HG03064 (cell line): ENCODE measurements at regions not wholly inside any gene's neighbourhood (a gene's known extent, or its start where the extent isn't known, plus 50 kb on each side); places are given as distances from the start of the nearest gene placed in this dataset.
"Not testable (repeated sequence)": the region's sequence is repeated elsewhere in the genome, so short reads cannot be mapped to it uniquely, and the experiment has no call there.

ENCODE experiments used
- ATAC-seq: cut with Tn5 transposase; IDR thresholded peaks from one replicate; pipeline ENCODE4 v1.9.1; 2021; ENCODE audit warnings: low read depth; ENCODE audit not compliant: unreplicated experiment

DNA sequence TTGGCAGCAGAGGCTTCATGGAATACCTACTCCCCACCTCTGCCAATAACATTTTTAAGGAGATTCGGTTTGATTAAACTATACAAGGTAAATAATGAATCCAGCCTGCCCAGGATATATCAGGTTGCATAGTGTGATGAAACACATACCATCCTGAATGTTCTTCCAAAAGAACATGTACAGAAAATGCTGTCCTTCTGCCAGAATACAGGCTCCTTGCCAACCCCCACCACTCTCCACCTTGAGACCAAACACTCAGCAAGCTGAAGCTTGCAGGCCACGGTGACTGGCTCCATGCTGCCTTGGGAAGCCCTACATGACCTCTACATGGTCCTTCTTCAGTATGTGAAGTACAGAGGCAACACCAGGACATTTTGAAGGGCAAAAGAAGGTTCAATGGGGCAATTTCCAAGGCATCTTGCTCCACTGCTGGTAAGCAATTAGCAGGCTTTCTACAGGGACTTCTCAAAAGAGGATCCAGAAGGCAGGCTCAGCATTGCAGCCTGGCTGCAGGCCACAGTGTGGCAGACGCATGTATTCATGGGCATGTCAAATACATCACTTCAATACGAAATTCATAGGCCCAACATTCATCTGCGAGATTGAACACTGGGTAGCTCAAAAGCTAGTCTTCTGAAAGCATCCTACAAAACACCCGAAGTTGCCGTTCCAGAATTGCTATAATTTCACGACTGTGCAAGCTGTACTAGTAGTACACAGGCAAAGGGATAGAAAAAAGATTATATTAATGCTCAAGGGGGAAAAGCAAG, 62.4 kb upstream of the SERP2 start:
- no peak for ATAC-seq

GRCh38 chr13:44312131-44312530, 61.5 kb upstream of the SERP2 start:
- ATAC-seq, result no peak

GRCh38 chr13:44312834-44313551, 60.6 kb upstream of the SERP2 start:
- ATAC-seq, result no peak

DNA sequence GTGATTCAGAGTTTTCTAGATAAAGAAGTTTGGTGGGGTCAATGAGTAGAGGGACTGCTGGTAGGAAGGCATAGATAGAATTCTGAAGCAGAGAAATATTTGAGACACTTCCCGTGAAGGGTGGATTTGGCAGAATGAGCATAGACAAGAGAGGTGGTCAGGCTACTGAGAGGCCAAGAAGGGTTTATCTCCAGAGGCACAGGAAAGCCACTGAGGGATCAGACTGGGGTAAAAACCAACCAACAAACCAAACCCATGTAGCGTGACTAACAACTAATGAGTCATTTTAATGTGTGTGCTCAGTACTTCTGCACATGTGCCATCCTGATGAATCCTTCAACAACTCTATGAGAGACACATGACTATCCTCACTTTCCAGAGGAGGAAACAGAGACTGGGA, 60.0 kb upstream of the SERP2 start:
- ATAC-seq, result no peak

GRCh38 chr13:44314160-44314559, 59.5 kb upstream of the SERP2 start:
- not testable (repeated sequence) for ATAC-seq

GRCh38 chr13:44317752-44318151, 55.9 kb upstream of the SERP2 start:
- no peak for ATAC-seq

DNA sequence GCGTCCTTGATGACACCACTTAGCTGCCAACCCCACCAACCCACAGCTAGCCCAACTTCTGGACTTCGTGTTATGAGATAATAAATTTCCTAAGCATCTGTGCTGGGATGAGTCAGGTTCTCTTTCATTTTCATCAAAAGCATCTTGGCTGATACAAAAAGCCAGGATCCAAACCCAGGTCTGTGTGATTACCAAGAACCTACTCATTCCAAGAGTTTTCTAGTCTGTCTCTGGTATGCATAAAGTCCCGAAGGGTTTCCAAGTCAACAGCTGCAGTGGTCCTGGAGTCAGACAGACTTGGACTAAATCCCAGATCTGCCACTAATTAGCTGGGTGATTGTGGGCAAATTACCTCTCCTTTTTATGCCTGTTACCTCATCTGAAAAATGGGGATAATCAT, 55.5 kb upstream of the SERP2 start:
- ATAC-seq, result no peak

GRCh38 chr13:44320611-44321010, 53.0 kb upstream of the SERP2 start:
- ATAC-seq, result no peak

DNA sequence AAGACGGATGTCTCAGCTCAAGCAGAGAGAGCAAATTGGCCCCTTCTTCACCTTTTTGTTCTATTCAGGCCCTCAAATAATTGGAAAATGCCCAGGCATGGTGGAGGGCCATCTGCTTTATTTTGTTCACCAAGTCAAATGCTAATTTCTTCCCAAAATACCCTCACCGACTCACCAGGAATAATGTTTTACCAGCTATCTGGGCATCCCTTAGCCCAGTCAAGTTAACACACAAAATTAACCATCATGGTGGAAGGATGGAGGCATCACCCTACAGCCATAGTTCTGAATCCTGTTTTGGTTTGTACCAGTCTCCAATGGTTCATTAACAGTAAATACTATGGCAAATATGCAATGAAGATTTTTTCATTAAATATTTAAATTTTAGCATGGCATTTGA, 51.7 kb upstream of the SERP2 start:
- no peak for ATAC-seq

DNA sequence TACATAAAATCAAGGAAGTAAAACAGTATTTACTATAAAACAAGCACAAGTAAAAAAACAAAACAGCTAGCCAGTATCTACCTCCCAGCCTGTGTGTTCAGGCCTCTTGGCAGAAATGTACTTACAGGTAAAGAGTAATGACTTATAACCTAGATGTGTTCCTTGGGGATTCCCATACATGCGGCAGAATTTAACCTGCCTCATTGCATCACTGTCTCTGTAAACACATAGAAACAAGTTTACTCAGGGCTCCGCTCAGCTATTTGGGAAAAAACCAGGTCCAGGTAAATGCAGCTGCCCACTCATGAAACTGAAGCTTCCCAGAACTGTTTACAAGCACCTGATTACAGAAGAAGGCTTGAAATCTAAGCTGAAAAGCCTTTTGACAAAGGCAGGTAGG, 50.7 kb upstream of the SERP2 start:
- ATAC-seq, result no peak

- no peak for ATAC-seq
Observed at GRCh38 chr13:44323754-44324153, 49.9 kb upstream of the SERP2 start.
